H1 (cell line): ENCODE measurements at regions not wholly inside any gene's neighbourhood (a gene's known extent, or its start where the extent isn't known, plus 50 kb on each side); places are given as distances from the start of the nearest gene placed in this dataset.
"Not testable (repeated sequence)": the region's sequence is repeated elsewhere in the genome, so short reads cannot be mapped to it uniquely, and the experiment has no call there.

Experiments
- CHD1 ChIP-seq: IDR thresholded peaks from 2 replicates; pipeline ENCODE4 v1.6.1; 2012; ENCODE audit warnings: low read depth, low read length, improper control_type of control experiment
- CTCF ChIP-seq, 3 experiments: IDR thresholded peaks; 1 replicate in 2 of 3; 2 replicates in 1 of 3; pipeline versions ENCODE4 v1.5.1 to v1.6.1; 2011; ENCODE audit warnings: low read length in 3 of 3, mild to moderate bottlenecking in 3 of 3, inconsistent platforms in 2 of 3, low read depth in 1 of 3, moderate library complexity in 1 of 3; ENCODE audit not compliant: insufficient read depth in 1 of 3; ENCODE audit errors: control extremely low read depth in 1 of 3
- EZH2 ChIP-seq: fragments of 200-600 bp; sonication (generic); IDR thresholded peaks from 2 replicates; pipeline ENCODE4 v1.7.1; 2012; ENCODE audit warnings: low read depth, mild to moderate bottlenecking, moderate library complexity, low read length, inconsistent platforms; ENCODE audit not compliant: severe bottlenecking
- HDAC2 ChIP-seq, 2 experiments: fragments of 300-600 bp in 1 of 2; sonication (generic) in 1 of 2; IDR thresholded peaks; 2 replicates each; pipeline ENCODE4 v1.6.1; 2011 to 2012; ENCODE audit warnings: low read depth in 2 of 2, low read length in 2 of 2, mild to moderate bottlenecking in 2 of 2, moderate library complexity in 2 of 2, borderline replicate concordance in 1 of 2, inconsistent platforms in 1 of 2
- JUN ChIP-seq: IDR thresholded peaks from 2 replicates; pipeline ENCODE4 v1.6.1; 2011; ENCODE audit warnings: low read depth, mild to moderate bottlenecking, improper control_type of control experiment, low read length
- RXRA ChIP-seq: IDR thresholded peaks from 2 replicates; pipeline ENCODE4 v1.6.1; 2011; ENCODE audit warnings: low read depth, mild to moderate bottlenecking, low read length, moderate library complexity; ENCODE audit not compliant: insufficient read depth
- SP4 ChIP-seq: IDR thresholded peaks from 2 replicates; pipeline ENCODE4 v1.6.1; 2012; ENCODE audit warnings: low read length, inconsistent platforms
- TAF1 ChIP-seq: IDR thresholded peaks from 2 replicates; pipeline ENCODE4 v1.6.1; 2011; ENCODE audit warnings: mild to moderate bottlenecking, low read depth, low read length
- USF2 ChIP-seq: IDR thresholded peaks from 2 replicates; pipeline ENCODE4 v1.6.1; 2011; ENCODE audit warnings: low read length, improper control_type of control experiment

- not testable (repeated sequence) for TF ChIP-seq TAF1; CTCF (IDR thresholded peaks at IDR 0.05; ENCODE audit: control extremely low read depth in 1 of 3, insufficient read depth in 1 of 3, low read depth in 1 of 3, low read length in 3 of 3); SP4; JUN; EZH2; RXRA; USF2; CHD1; HDAC2 (IDR thresholded peaks at IDR 0.05; ENCODE audit: borderline replicate concordance in 1 of 2, low read depth in 2 of 2, low read length in 2 of 2)
Observed at GRCh38 chr3:182523424-182523823, 269.9 kb upstream of the ATP11B start.
